ENCODE measurements at regions not wholly inside any gene's neighbourhood (a gene's known extent, or its start where the extent isn't known, plus 50 kb on each side); places are given as distances from the start of the nearest gene placed in this dataset.

- Histone ChIP-seq H2BK20ac (ENCODE audit: low read depth, low read length, poor library complexity, severe bottlenecking) (no peak overlapping the region), H3K18ac (ENCODE audit: insufficient read length, low read depth, low read length) (no peak overlapping the region), H3K27ac (ENCODE audit: insufficient read length, low read depth, low read length) (no peak overlapping the region), H3K23me2 (ENCODE audit: insufficient read length, low read depth, low read length, poor library complexity, severe bottlenecking) (no peaks in the 10 kb centered on the region), H2BK12ac (ENCODE audit: insufficient read length, low read depth, low read length) (no peak overlapping the region), H3K4ac (ENCODE audit: low read depth, low read length) (no peak overlapping the region), H3K23ac (ENCODE audit: insufficient read length, low read depth, low read length) (no peak overlapping the region), H3K79me1 (ENCODE audit: insufficient read depth, low read depth, low read length, poor library complexity, severe bottlenecking) (no peaks in the 10 kb centered on the region), H3K14ac (ENCODE audit: insufficient read depth, low read length) (no peak overlapping the region), H3K9ac (ENCODE audit: extremely low read depth, insufficient read length, low read length) (no peak overlapping the region), H3K4me2 (ENCODE audit: insufficient read depth, insufficient read length, low read length) (no peak overlapping the region), H4K5ac (ENCODE audit: insufficient read length, low read depth, low read length) (no peak overlapping the region), H2BK5ac (ENCODE audit: insufficient read length, low read length) (no peak overlapping the region), H3K27me3 (ENCODE audit: insufficient read depth, low read length) (no peaks in the 10 kb centered on the region), H2AFZ (ENCODE audit: low read length) (no peak overlapping the region), H4K20me1 (ENCODE audit: control insufficient read depth, insufficient read depth, insufficient read length) (no peaks in the 10 kb centered on the region), H4K8ac (replicated peaks; ENCODE audit: insufficient read length, low read depth, low read length) (no peak overlapping the region), H2BK15ac (ENCODE audit: low read depth, low read length) (no peak overlapping the region), H3T11ph (ENCODE audit: low read length) (no peak overlapping the region), H3K9me3 (ENCODE audit: control insufficient read depth, low read depth, low read length) (no peaks in the 10 kb centered on the region), H3K79me2 (ENCODE audit: insufficient read depth, low read length) (no peaks in the 10 kb centered on the region), H2BK120ac (ENCODE audit: low read depth, low read length, poor library complexity, severe bottlenecking) (no peak overlapping the region), H2AK5ac (ENCODE audit: insufficient read length, low read length) (no peak overlapping the region), H3K4me1 (ENCODE audit: insufficient read depth, low read length) (no peaks in the 10 kb centered on the region), H3K56ac (ENCODE audit: insufficient read length, low read depth, low read length) (no peak overlapping the region), H4K91ac (ENCODE audit: insufficient read length, low read depth, low read length) (no peak overlapping the region)
- Mint-ChIP-seq H3K4me3 (no peak overlapping the region), H3K4me1 (peaks cover 4 to 5% of the 10 kb centered on the region in 2 experiments; a peak in 3 of 4 replicates), H3K36me3 (ENCODE audit: insufficient read depth in 1 of 3, low read depth in 3 of 3) (no peaks in the 10 kb centered on the region; a peak in 1 of 7 replicates), H3K9me3 (no peaks in the 10 kb centered on the region; a peak in 1 of 5 replicates), H3K27ac (no peak overlapping the region), H3K27me3 (ENCODE audit: low read depth) (peaks cover 21% of the 10 kb centered on the region)
- DNase-seq = no peak
- no CpG with 5 or more reads among the region's 7 CpGs for WGBS (ENCODE audit: extremely low coverage, insufficient read length, low lambda C conversion rate)
- no peak for TF ChIP-seq CTCF (conservative IDR thresholded peaks at IDR 0.05)
Observed at GRCh38 chr18:73827801-73828200, 319.8 kb downstream of the FBXO15 start.

Measured in H9 (cell line).